Activated CD8-positive, alpha-beta memory T cell treated with anti-CD3 and anti-CD28 coated beads for 48 hours (primary cell): ENCODE measurements at regions not wholly inside any gene's neighbourhood (a gene's known extent, or its start where the extent isn't known, plus 50 kb on each side); places are given as distances from the start of the nearest gene placed in this dataset.

ENCODE experiments used
- DNase-seq, 3 experiments: peaks; one replicate each; pipeline ENCODE4 v3.0.0-alpha.2; 2020; ENCODE audit warnings: low read depth in 2 of 3, low spot score in 2 of 3

GRCh38 chr1:38340409-38340808 is 293.8 kb upstream of the POU3F1 start:
- DNase-seq, result no peak

GRCh38 chr1:38337711-38338110 is 291.1 kb upstream of the POU3F1 start:
- DNase-seq, result no peak

GRCh38 chr1:38336961-38337360 is 290.4 kb upstream of the POU3F1 start:
- DNase-seq, result no peak

GRCh38 chr1:38336301-38336923 is 289.8 kb upstream of the POU3F1 start:
- DNase-seq, result no peak

- DNase-seq, result no peak
Measured at GRCh38 chr1:38334930-38335592, 288.5 kb upstream of the POU3F1 start.

GRCh38 chr1:38332649-38333310 is 286.2 kb upstream of the POU3F1 start:
- no peak for DNase-seq

GRCh38 chr1:38331496-38332210 is 285.1 kb upstream of the POU3F1 start:
- DNase-seq, result no peak

GRCh38 chr1:38330799-38331198 is 284.2 kb upstream of the POU3F1 start:
- DNase-seq, result no peak

- DNase-seq, result no peak
Measured at GRCh38 chr1:38329644-38330043, 283.1 kb upstream of the POU3F1 start.

- no peak for DNase-seq
Measured at GRCh38 chr1:38328278-38329035, 281.9 kb upstream of the POU3F1 start.

- DNase-seq, result no peak
Measured at GRCh38 chr1:38327559-38327973, 281.0 kb upstream of the POU3F1 start.

- DNase-seq, result no peak
Measured at GRCh38 chr1:38326856-38327255, 280.3 kb upstream of the POU3F1 start.

GRCh38 chr1:38326135-38326534 is 279.5 kb upstream of the POU3F1 start:
- DNase-seq, result no peak

GRCh38 chr1:38312753-38313152 is 266.2 kb upstream of the POU3F1 start:
- DNase-seq, result no peak

- no peak for DNase-seq
Measured at GRCh38 chr1:38310079-38310478, 263.5 kb upstream of the POU3F1 start.

GRCh38 chr1:38308780-38309179 is 262.2 kb upstream of the POU3F1 start:
- DNase-seq, result no peak

GRCh38 chr1:38305666-38306065 is 259.1 kb upstream of the POU3F1 start:
- DNase-seq, result no peak

- no peak for DNase-seq
Measured at GRCh38 chr1:38303843-38304242, 257.2 kb upstream of the POU3F1 start.

GRCh38 chr1:38301040-38301439 is 254.4 kb upstream of the POU3F1 start:
- DNase-seq, result no peak

- no peak for DNase-seq
Measured at GRCh38 chr1:38300616-38301015, 254.0 kb upstream of the POU3F1 start.

- no peak for DNase-seq
Measured at GRCh38 chr1:38297842-38298241, 251.2 kb upstream of the POU3F1 start.
